ENCODE measurements at regions not wholly inside any gene's neighbourhood (a gene's known extent, or its start where the extent isn't known, plus 50 kb on each side); places are given as distances from the start of the nearest gene placed in this dataset.

GRCh38 chr3:74328435-74328834 lies 286.0 kb downstream of the CNTN3 start:
- no peaks in the 10 kb centered on the region for H3K4me1 Mint-ChIP-seq
- H4K20me1 ChIP-seq (ENCODE audit: insufficient read depth, low read length), result no peaks in the 10 kb centered on the region
- no peak overlapping the region for H3K9ac ChIP-seq (ENCODE audit: insufficient read depth, low read length, poor library complexity, severe bottlenecking)
- H3K4me3 ChIP-seq (replicated peaks in 1 of 3; ENCODE audit: low read depth in 2 of 3, low read length in 3 of 3), result no peak overlapping the region
- no CpG with 5 or more reads among the region's 2 CpGs for WGBS (ENCODE audit: insufficient coverage)
- no peak overlapping the region for H3K27ac ChIP-seq (ENCODE audit: low read depth in 1 of 2, low read length in 2 of 2)
- H3K9me3 Mint-ChIP-seq, result peaks cover 0 to 3% (median 0%) of the 10 kb centered on the region in 7 donors
- H3K27ac Mint-ChIP-seq, result no peak overlapping the region
- no peaks in the 10 kb centered on the region for H3K79me2 ChIP-seq (ENCODE audit: insufficient read depth, low read length)
- intact Hi-C loops (cut with micrococcal nuclease), result no loop called here
- no peaks in the 10 kb centered on the region for H3K27me3 Mint-ChIP-seq (ENCODE audit: low read depth in 3 of 3)
- no peaks in the 10 kb centered on the region for H3K36me3 Mint-ChIP-seq
- H3K4me2 ChIP-seq (replicated peaks; ENCODE audit: extremely low read depth, low read length, poor library complexity, severe bottlenecking), result no peak overlapping the region
- no peak for DNase-seq
- H3K4me3 Mint-ChIP-seq, result no peak overlapping the region
- TF ChIP-seq CTCF (IDR thresholded peaks at IDR 0.05), result no peak
- H3K4me1 ChIP-seq (ENCODE audit: control insufficient read depth in 1 of 2, insufficient read depth in 2 of 2, low read length in 2 of 2), result no peaks in the 10 kb centered on the region
- no peaks in the 10 kb centered on the region for H3K9me3 ChIP-seq (replicated peaks in 1 of 2; ENCODE audit: control insufficient read depth in 1 of 2, insufficient read depth in 1 of 2, low read length in 2 of 2)
- no peaks in the 10 kb centered on the region for H3K36me3 ChIP-seq (replicated peaks in 1 of 2; ENCODE audit: control insufficient read depth in 1 of 2, insufficient read depth in 2 of 2, low read length in 2 of 2)
- no peaks in the 10 kb centered on the region for H3K27me3 ChIP-seq (ENCODE audit: control insufficient read depth in 2 of 2, insufficient read depth in 2 of 2, low read length in 2 of 2)
- H2AFZ ChIP-seq (ENCODE audit: insufficient read depth, low read depth, low read length, poor library complexity, severe bottlenecking), result no peak overlapping the region

GRCh38 chr3:74315291-74315690 lies 299.2 kb downstream of the CNTN3 start:
- 40% methylated on average over 1 of the region's 3 CpGs for WGBS (ENCODE audit: insufficient coverage)
- no peaks in the 10 kb centered on the region for H4K20me1 ChIP-seq (ENCODE audit: insufficient read depth, low read length)
- peaks cover 2 to 10% of the 10 kb centered on the region in 2 donors for H3K9me3 ChIP-seq (replicated peaks in 1 of 2; ENCODE audit: control insufficient read depth in 1 of 2, insufficient read depth in 1 of 2, low read length in 2 of 2)
- H3K4me3 Mint-ChIP-seq, result no peak overlapping the region
- H3K4me2 ChIP-seq (replicated peaks; ENCODE audit: extremely low read depth, low read length, poor library complexity, severe bottlenecking), result no peak overlapping the region
- no peaks in the 10 kb centered on the region for H3K27me3 ChIP-seq (ENCODE audit: control insufficient read depth in 2 of 2, insufficient read depth in 2 of 2, low read length in 2 of 2)
- H3K79me2 ChIP-seq (ENCODE audit: insufficient read depth, low read length), result no peaks in the 10 kb centered on the region
- no peak overlapping the region for H3K4me3 ChIP-seq (replicated peaks in 1 of 3; ENCODE audit: low read depth in 2 of 3, low read length in 3 of 3)
- H3K27ac ChIP-seq (ENCODE audit: low read depth in 1 of 2, low read length in 2 of 2), result no peak overlapping the region
- no peak overlapping the region for H3K9ac ChIP-seq (ENCODE audit: insufficient read depth, low read length, poor library complexity, severe bottlenecking)
- no peaks in the 10 kb centered on the region for H3K4me1 Mint-ChIP-seq
- DNase-seq, result no peak
- no peak for TF ChIP-seq CTCF (IDR thresholded peaks at IDR 0.05)
- no peaks in the 10 kb centered on the region for H3K36me3 ChIP-seq (replicated peaks in 1 of 2; ENCODE audit: control insufficient read depth in 1 of 2, insufficient read depth in 2 of 2, low read length in 2 of 2)
- intact Hi-C loops (cut with micrococcal nuclease), result no loop called here
- no peaks in the 10 kb centered on the region for H3K36me3 Mint-ChIP-seq
- no peak overlapping the region for H3K27ac Mint-ChIP-seq
- H3K9me3 Mint-ChIP-seq, result peaks cover 5 to 17% (median 11%) of the 10 kb centered on the region in 7 donors
- H2AFZ ChIP-seq (ENCODE audit: insufficient read depth, low read depth, low read length, poor library complexity, severe bottlenecking), result no peak overlapping the region
- H3K27me3 Mint-ChIP-seq (ENCODE audit: low read depth in 3 of 3), result peaks cover 0 to 2% (median 0%) of the 10 kb centered on the region in 3 donors
- no peaks in the 10 kb centered on the region for H3K4me1 ChIP-seq (ENCODE audit: control insufficient read depth in 1 of 2, insufficient read depth in 2 of 2, low read length in 2 of 2)

All from CD14-positive monocyte (primary cell).